Lower leg skin (tissue), 3 donors: ENCODE measurements at regions not wholly inside any gene's neighbourhood (a gene's known extent, or its start where the extent isn't known, plus 50 kb on each side); places are given as distances from the start of the nearest gene placed in this dataset.

Experiments
- CTCF ChIP-seq, 3 donors: fragments of 450-650 bp; IDR thresholded peaks; one replicate each; pipeline ENCODE4 v1.5.1; 2016; ENCODE audit warnings: antibody characterized with exemption in 3 of 3, mild to moderate bottlenecking in 3 of 3, moderate library complexity in 2 of 3
- POLR2A ChIP-seq, 2 donors: fragments of 450-650 bp; IDR thresholded peaks; one replicate each; pipeline ENCODE4 v1.6.1; 2016 to 2017; ENCODE audit warnings: antibody characterized with exemption in 2 of 2, mild to moderate bottlenecking in 1 of 2, moderate library complexity in 1 of 2

GRCh38 chr10:55168343-55168742 lies 367.3 kb upstream of the PCDH15 start:
- TF ChIP-seq CTCF (IDR thresholded peaks at IDR 0.05): no peak
- no peak for TF ChIP-seq POLR2A (IDR thresholded peaks at IDR 0.05)
